ENCODE measurements at regions not wholly inside any gene's neighbourhood (a gene's known extent, or its start where the extent isn't known, plus 50 kb on each side); places are given as distances from the start of the nearest gene placed in this dataset.

DNA sequence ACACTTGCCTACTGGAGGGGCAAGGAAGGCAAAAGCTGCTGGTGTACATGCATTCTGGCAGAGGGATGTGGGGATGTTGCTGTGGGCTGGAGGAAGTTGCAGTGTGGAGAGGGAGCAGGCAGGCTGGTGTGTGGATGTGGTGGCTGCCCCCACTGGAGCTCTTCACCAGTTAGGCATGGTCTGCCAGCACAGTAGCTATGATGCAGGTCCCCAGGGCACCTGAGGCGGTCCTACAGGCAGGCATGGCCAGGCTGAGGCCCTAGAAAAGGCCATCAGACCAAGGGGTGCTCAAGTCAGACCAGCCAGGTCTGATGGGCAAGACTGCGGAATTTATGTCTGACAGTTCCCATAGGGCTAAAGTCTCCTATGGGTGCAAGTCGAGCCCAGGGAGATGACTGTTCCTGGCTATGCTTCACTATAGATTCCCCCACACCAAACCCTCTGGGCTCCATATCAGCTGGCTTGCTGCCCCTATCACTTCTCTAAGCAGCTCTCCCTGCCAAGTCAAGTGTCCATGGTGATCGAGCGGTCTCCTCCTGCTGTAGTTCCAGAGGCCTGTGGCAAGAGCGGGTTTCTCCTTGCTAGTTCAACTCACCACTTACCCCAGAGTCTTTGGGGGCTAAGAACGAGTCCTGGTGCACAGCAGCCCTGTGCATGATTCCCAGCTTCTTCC, 473.1 kb downstream of the TDRD3 start:
- TF ChIP-seq POLR2A (IDR thresholded peaks at IDR 0.05), result no peak
- TF ChIP-seq, protein P1, sequence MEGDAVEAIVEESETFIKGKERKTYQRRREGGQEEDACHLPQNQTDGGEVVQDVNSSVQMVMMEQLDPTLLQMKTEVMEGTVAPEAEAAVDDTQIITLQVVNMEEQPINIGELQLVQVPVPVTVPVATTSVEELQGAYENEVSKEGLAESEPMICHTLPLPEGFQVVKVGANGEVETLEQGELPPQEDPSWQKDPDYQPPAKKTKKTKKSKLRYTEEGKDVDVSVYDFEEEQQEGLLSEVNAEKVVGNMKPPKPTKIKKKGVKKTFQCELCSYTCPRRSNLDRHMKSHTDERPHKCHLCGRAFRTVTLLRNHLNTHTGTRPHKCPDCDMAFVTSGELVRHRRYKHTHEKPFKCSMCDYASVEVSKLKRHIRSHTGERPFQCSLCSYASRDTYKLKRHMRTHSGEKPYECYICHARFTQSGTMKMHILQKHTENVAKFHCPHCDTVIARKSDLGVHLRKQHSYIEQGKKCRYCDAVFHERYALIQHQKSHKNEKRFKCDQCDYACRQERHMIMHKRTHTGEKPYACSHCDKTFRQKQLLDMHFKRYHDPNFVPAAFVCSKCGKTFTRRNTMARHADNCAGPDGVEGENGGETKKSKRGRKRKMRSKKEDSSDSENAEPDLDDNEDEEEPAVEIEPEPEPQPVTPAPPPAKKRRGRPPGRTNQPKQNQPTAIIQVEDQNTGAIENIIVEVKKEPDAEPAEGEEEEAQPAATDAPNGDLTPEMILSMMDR (IDR thresholded peaks at IDR 0.05), result no peak
- no peak for DNase-seq
- H3K36me3 ChIP-seq, result no peaks in the 10 kb centered on the region
- intact Hi-C loops (cut with DNase I; ENCODE audit: low total_unique reads), result no loop called here
- H3K4me3 ChIP-seq, result no peak overlapping the region
- H3K27me3 ChIP-seq, result no peaks in the 10 kb centered on the region
- no peaks in the 10 kb centered on the region for H3K4me1 ChIP-seq
- H3K27ac ChIP-seq, result no peak overlapping the region
- no peaks in the 10 kb centered on the region for H3K9me3 ChIP-seq

DNA sequence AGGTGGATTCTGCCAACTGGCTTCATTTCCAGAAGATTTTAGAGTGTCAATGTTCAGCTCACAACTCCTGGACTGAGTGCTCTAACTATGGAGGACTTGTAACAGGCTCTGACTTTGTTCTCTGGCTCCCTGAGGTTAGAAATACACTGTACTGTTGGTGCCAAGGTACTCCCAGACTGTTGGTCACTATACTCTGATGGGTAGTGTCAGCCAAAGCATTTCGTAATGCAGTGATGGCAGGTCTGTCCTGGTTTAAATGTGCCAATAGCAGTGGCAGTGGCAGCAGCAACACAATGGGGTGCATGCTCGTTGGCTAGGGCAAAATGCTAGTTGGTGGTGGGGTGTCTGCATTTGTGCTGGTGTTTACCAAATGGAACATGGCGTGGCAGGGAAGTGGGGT, 472.2 kb downstream of the TDRD3 start:
- no peak overlapping the region for H3K27ac ChIP-seq
- no peaks in the 10 kb centered on the region for H3K27me3 ChIP-seq
- TF ChIP-seq, protein P1 (IDR thresholded peaks at IDR 0.05), result no peak
- TF ChIP-seq POLR2A (IDR thresholded peaks at IDR 0.05), result no peak
- intact Hi-C loops (cut with DNase I; ENCODE audit: low total_unique reads), result no loop called here
- no peaks in the 10 kb centered on the region for H3K9me3 ChIP-seq
- no peak for DNase-seq
- H3K4me3 ChIP-seq, result no peak overlapping the region
- H3K36me3 ChIP-seq, result no peaks in the 10 kb centered on the region
- H3K4me1 ChIP-seq, result no peaks in the 10 kb centered on the region

DNA sequence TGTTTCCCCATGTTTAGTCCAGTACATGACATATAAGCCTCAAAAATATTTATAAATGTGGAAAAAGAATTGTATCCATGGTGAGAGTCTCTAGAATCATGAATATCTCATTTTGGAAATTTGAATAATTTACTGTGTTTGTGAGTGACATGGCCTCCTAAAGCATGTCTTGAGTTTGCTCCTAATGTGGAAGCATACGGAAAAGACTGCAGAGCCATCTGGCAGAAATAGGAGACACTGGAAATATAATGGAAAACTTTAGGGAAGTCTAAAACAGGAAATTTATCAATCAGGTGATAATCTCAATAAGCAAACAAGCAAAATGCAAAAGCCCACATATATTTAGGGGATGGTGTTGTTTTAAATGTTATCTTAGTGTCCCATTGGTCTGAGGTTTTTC, 465.0 kb downstream of the TDRD3 start:
- no peaks in the 10 kb centered on the region for H3K9me3 ChIP-seq
- no peaks in the 10 kb centered on the region for H3K4me1 ChIP-seq
- TF ChIP-seq, protein P1 (IDR thresholded peaks at IDR 0.05), result no peak
- intact Hi-C loops (cut with DNase I; ENCODE audit: low total_unique reads), result no loop called here
- no peaks in the 10 kb centered on the region for H3K27me3 ChIP-seq
- no peak overlapping the region for H3K27ac ChIP-seq
- no peaks in the 10 kb centered on the region for H3K36me3 ChIP-seq
- no peak for DNase-seq
- H3K4me3 ChIP-seq, result no peak overlapping the region

DNA sequence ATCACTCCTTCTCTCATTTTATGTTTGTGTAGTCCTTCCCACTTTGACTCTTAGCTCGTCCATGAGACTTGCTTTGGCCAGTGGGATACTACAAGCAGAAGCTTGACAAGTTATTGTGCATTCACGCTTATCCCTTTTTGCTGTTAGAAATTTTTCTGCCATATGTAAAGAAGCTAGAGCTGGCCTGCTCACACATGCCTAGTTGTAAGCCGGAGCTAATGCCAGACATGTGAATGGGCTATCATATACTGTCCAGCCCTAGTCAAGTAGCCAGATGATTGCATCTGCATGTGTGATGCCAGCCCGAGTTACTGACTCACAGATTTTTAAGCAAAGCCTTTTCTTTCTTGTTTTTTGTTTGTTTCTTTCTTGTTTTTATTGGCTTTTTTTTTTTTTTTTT, 460.7 kb downstream of the TDRD3 start:
- intact Hi-C loops (cut with DNase I; ENCODE audit: low total_unique reads), result no loop called here
- Histone ChIP-seq H3K36me3 (no peaks in the 10 kb centered on the region), H3K27me3 (no peaks in the 10 kb centered on the region), H3K4me3 (no peak overlapping the region), H3K4me1 (no peaks in the 10 kb centered on the region), H3K27ac (no peak overlapping the region), H3K9me3 (no peaks in the 10 kb centered on the region)
- DNase-seq, result no peak
- TF ChIP-seq POLR2A (IDR thresholded peaks at IDR 0.05), result no peak
- TF ChIP-seq, protein P1 (IDR thresholded peaks at IDR 0.05), result no peak

DNA sequence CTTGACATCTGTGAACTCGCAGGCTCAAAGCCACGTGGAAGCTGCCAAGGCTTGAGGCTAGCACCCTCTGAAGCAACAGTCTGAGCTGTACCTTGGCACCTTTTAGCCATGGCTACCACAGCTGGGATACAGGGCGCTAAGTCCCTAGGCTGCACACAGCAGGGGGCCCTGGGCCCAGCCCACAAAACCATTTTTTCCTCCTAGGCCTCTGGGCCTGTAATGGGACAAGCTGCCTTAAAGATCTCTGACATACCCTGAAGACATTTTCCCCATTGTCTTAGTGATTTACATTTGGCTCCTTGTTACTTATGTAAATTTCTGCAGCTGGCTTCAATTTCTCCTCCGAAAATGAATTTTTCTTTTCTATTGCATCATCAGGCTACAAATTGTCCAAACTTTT, 455.9 kb downstream of the TDRD3 start:
- no peak for DNase-seq
- intact Hi-C loops (cut with DNase I; ENCODE audit: low total_unique reads), result no loop called here
- H3K27me3 ChIP-seq, result no peaks in the 10 kb centered on the region

More for the DNA sequence above, 455.9 kb downstream of the TDRD3 start:
- Histone ChIP-seq H3K36me3 (no peaks in the 10 kb centered on the region), H3K27ac (no peak overlapping the region), H3K4me1 (no peaks in the 10 kb centered on the region), H3K4me3 (no peak overlapping the region), H3K9me3 (no peaks in the 10 kb centered on the region)
- TF ChIP-seq, protein P1 (IDR thresholded peaks at IDR 0.05), result no peak
- no peak for TF ChIP-seq POLR2A (IDR thresholded peaks at IDR 0.05)
